GM12864 (cell line): ENCODE measurements at regions not wholly inside any gene's neighbourhood (a gene's known extent, or its start where the extent isn't known, plus 50 kb on each side); places are given as distances from the start of the nearest gene placed in this dataset.

Experiments used
- DNase-seq: peaks from one replicate; pipeline ENCODE4 v3.0.0-alpha.2; 2011; ENCODE audit warnings: low read depth
- H3K4me3 ChIP-seq: 2 replicates; pipeline ENCODE4 v1.5.1; 2011; ENCODE audit warnings: mild to moderate bottlenecking, low read depth, low read length, control low read depth
- CTCF ChIP-seq: IDR thresholded peaks from 2 replicates; pipeline ENCODE4 v1.5.1; 2011; ENCODE audit warnings: low read depth, mild to moderate bottlenecking, moderate library complexity, low read length, control low read depth, inconsistent platforms; ENCODE audit errors: missing control alignments

GRCh38 chr6:34633256-34633655 lies 63.3 kb downstream of the ILRUN start:
- TF ChIP-seq CTCF = no peak
- no peak overlapping the region for H3K4me3 ChIP-seq
- DNase-seq = no peak

- no peak for TF ChIP-seq CTCF
- DNase-seq = no peak
- no peak overlapping the region for H3K4me3 ChIP-seq
Measured at GRCh38 chr6:34630040-34630439, 66.5 kb downstream of the ILRUN start.

- H3K4me3 ChIP-seq = no peak overlapping the region
- TF ChIP-seq CTCF = no peak
- DNase-seq = no peak
Measured at GRCh38 chr6:34627296-34627695, 69.3 kb downstream of the ILRUN start.

GRCh38 chr6:34618430-34619182 lies 62.5 kb upstream of the SPDEF start:
- TF ChIP-seq CTCF = no peak
- no peak overlapping the region for H3K4me3 ChIP-seq
- no peak for DNase-seq

- DNase-seq = no peak
- TF ChIP-seq CTCF = no peak
- H3K4me3 ChIP-seq = no peak overlapping the region
Measured at GRCh38 chr6:34617231-34617630, 61.1 kb upstream of the SPDEF start.

- no peak for TF ChIP-seq CTCF
- H3K4me3 ChIP-seq = no peak overlapping the region
- DNase-seq = no peak
Measured at GRCh38 chr6:34616227-34616585, 60.1 kb upstream of the SPDEF start.

- TF ChIP-seq CTCF = no peak
- no peak for DNase-seq
- no peak overlapping the region for H3K4me3 ChIP-seq
Measured at GRCh38 chr6:34615574-34616226, 59.6 kb upstream of the SPDEF start.
